ENCODE measurements at regions not wholly inside any gene's neighbourhood (a gene's known extent, or its start where the extent isn't known, plus 50 kb on each side); places are given as distances from the start of the nearest gene placed in this dataset.
"Not testable (repeated sequence)": the region's sequence is repeated elsewhere in the genome, so short reads cannot be mapped to it uniquely, and the experiment has no call there.

- no peak for DNase-seq (ENCODE audit: low read depth, low spot score)
These were observed 339.2 kb upstream of the ONECUT1 start for GRCh38 chr15:53129121-53129904.

- no peak for DNase-seq (ENCODE audit: low read depth, low spot score)
These were observed 338.5 kb upstream of the ONECUT1 start for GRCh38 chr15:53128652-53129051.

- no peak for DNase-seq (ENCODE audit: low read depth, low spot score)
These were observed 336.0 kb upstream of the ONECUT1 start for GRCh38 chr15:53126144-53126543.

GRCh38 chr15:53122818-53123217 lies 332.7 kb upstream of the ONECUT1 start:
- DNase-seq (ENCODE audit: low read depth, low spot score), result no peak

GRCh38 chr15:53116915-53117314 lies 326.8 kb upstream of the ONECUT1 start:
- not testable (repeated sequence) for DNase-seq (ENCODE audit: low read depth, low spot score)

GRCh38 chr15:53116169-53116568 lies 326.0 kb upstream of the ONECUT1 start:
- no peak for DNase-seq (ENCODE audit: low read depth, low spot score)

- no peak for DNase-seq (ENCODE audit: low read depth, low spot score)
These were observed 325.4 kb upstream of the ONECUT1 start for GRCh38 chr15:53115563-53115962.

GRCh38 chr15:53114960-53115359 lies 324.8 kb upstream of the ONECUT1 start:
- no peak for DNase-seq (ENCODE audit: low read depth, low spot score)

GRCh38 chr15:53110999-53111398 lies 320.9 kb upstream of the ONECUT1 start:
- no peak for DNase-seq (ENCODE audit: low read depth, low spot score)

GRCh38 chr15:53108319-53108718 lies 318.2 kb upstream of the ONECUT1 start:
- DNase-seq (ENCODE audit: low read depth, low spot score), result no peak

- DNase-seq (ENCODE audit: low read depth, low spot score), result no peak
These were observed 317.7 kb upstream of the ONECUT1 start for GRCh38 chr15:53107855-53108254.

GRCh38 chr15:53106505-53107286 lies 316.6 kb upstream of the ONECUT1 start:
- DNase-seq (ENCODE audit: low read depth, low spot score), result no peak

GRCh38 chr15:53102483-53102882 lies 312.3 kb upstream of the ONECUT1 start:
- no peak for DNase-seq (ENCODE audit: low read depth, low spot score)

GRCh38 chr15:53080484-53080883 lies 290.3 kb upstream of the ONECUT1 start:
- no peak for DNase-seq (ENCODE audit: low read depth, low spot score)

- no peak for DNase-seq (ENCODE audit: low read depth, low spot score)
These were observed 284.1 kb upstream of the ONECUT1 start for GRCh38 chr15:53074221-53074620.

GRCh38 chr15:53072077-53072476 lies 281.9 kb upstream of the ONECUT1 start:
- peak; percentile 85 for DNase-seq (ENCODE audit: low read depth, low spot score)

- DNase-seq (ENCODE audit: low read depth, low spot score), result no peak
These were observed 278.5 kb upstream of the ONECUT1 start for GRCh38 chr15:53068636-53069035.

- no peak for DNase-seq (ENCODE audit: low read depth, low spot score)
These were observed 269.3 kb upstream of the ONECUT1 start for GRCh38 chr15:53059273-53060043.

GRCh38 chr15:53046153-53046790 lies 256.1 kb upstream of the ONECUT1 start:
- no peak for DNase-seq (ENCODE audit: low read depth, low spot score)

GRCh38 chr15:53038655-53038941 lies 248.5 kb upstream of the ONECUT1 start:
- DNase-seq (ENCODE audit: low read depth, low spot score), result no peak

GRCh38 chr15:53037904-53038654 lies 247.9 kb upstream of the ONECUT1 start:
- no peak for DNase-seq (ENCODE audit: low read depth, low spot score)
